OCI-LY1 (cell line): ENCODE measurements at regions not wholly inside any gene's neighbourhood (a gene's known extent, or its start where the extent isn't known, plus 50 kb on each side); places are given as distances from the start of the nearest gene placed in this dataset.

ENCODE experiments used
- CTCF ChIP-seq: fragments of 200-600 bp; sonication (generic), shearing (Covaris generic); IDR thresholded peaks from 2 replicates; pipeline ENCODE4 v1.5.1; 2017; ENCODE audit warnings: mild to moderate bottlenecking, antibody characterized with exemption, low read length, moderate library complexity, mixed read lengths
- EZH2 ChIP-seq: fragments of 200-600 bp; sonication (generic), shearing (Covaris generic); IDR thresholded peaks from 2 replicates; pipeline ENCODE4 v1.8.0; 2017; ENCODE audit warnings: borderline replicate concordance, mixed run types, mild to moderate bottlenecking, antibody characterized with exemption, low read length, moderate library complexity, mixed read lengths

GRCh38 chr4:117478702-117479101 is 393.3 kb upstream of the TRAM1L1 start:
- TF ChIP-seq CTCF (no peak), EZH2 (no peak)
